NCI-H2227 treated with DMSO at 0.1 percent for 48 hours (cell line): ENCODE measurements at regions not wholly inside any gene's neighbourhood (a gene's known extent, or its start where the extent isn't known, plus 50 kb on each side); places are given as distances from the start of the nearest gene placed in this dataset.

Source experiments
- DNase-seq: peaks from one replicate; lab custom pipeline; 2025; lab: John Stamatoyannopoulos, UW

GRCh38 chr5:4196744-4197143 is 601.1 kb downstream of the IRX1 start:
- DNase-seq = no peak

- no peak for DNase-seq
These were observed 601.5 kb downstream of the IRX1 start for GRCh38 chr5:4197151-4197550.

DNA sequence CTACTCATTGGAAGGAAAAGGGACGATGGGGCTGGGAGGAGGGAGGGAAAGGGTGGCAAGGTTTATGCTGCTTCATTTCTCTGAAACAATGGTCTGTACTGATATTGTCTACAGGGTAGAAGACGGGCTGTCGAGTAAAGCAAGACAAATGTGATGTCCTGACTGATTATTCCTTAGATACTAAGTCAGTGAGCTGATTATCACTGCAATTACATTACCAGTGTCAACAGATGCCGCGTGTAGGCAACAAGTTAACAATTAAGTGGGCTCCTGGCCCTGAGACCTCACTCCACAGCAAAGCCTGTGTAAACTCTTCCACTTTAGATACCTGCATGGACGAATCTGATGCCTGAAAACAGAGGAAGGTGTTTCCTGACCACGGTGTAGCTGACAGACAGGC is 602.8 kb downstream of the IRX1 start:
- no peak for DNase-seq

DNA sequence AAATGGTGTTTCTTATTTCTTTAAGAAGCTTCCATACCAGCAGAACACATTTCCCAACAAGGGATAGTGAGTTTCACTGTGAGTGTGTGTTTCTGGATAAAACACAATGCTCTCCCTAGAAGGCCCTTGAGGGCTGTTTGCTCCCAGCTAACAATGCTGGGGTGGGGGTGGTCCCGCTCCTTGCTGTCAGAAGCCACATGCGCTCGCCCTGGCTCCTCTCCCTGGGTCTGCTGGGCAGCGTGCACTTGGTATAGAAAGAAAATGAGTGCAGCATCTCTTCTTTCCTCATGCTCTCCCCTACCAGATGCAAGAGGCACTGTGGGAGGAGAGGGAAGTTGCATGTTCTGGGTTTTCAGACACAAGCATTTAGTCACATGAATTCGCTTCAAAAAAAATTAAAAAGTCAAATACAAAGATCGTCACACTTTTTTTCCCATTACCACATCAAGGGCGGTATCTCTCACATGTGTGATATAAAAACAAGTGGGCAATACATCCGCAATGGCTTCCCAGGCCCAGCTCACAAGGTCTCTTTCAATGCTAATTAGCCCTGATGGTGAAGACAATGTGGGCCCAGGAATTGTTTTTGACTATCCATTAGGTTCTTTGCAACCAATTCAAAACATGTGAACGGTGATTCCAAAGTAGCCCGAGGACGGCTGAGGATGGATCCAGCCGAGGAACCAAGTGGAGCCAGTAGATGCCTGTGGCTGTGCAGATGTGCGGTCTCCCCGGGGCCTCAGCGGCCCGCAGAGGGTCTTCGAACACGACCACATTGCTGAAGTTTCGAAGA is 603.6 kb downstream of the IRX1 start:
- DNase-seq = no peak

- no peak for DNase-seq
These were observed 607.5 kb downstream of the IRX1 start for GRCh38 chr5:4203146-4203545.

DNA sequence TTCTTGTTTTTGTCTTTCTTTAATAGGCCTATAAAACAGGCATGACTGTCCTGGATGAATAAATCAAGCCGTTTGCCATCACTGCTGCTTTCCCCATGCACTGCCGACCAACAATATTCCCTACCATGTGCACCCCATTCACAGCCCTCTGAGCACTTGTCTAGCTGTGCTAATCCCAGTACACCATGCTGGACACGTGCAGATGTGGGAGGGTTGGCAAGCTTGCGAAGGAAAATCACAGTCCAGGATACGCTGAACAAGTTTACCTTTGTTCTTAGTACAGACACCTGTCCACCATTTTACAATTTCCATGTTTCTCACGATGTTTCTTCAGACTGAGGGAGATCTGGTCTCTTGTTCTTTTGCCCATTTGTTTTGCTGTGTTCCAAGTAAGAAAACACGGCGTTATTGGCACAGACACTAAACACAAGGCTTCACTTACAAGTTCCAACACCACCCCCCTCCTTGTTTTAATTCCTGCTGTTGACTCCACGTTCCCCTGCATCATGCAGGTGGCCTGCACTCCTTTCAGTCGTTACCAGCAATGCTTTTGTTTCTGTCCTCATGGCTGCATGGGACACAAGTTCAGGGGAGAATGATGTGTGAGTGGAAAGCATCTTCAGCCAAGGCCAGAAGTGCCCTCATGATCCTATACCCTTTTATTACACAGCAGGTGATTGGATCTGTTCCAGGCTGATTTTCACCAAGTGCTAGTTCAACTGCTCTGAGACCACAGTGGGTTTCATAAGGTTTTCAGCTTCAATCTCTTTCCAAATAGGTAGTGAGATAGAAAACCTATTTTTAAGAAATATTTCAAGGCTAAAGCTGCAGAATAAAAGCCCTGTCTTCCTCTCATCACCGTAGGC is 608.9 kb downstream of the IRX1 start:
- DNase-seq = no peak

DNA sequence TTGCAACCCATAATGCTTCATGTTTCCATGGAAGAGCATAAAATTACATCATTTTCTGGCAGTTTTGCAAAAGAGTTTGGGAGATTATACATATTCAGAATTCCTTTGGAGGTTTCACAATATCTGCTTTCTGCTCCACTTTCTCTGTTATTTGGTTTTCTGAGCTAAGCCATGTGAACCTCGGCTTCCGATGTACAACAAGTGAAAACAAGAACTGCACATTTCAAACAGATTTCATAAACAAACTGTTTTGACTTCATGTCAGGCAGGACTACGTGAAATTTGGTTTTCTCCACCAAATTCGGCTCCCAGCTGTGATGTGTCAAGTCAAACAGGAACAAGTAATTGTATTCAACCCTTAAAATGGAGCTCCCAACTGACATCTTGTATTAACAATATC is 609.8 kb downstream of the IRX1 start:
- DNase-seq = no peak

- DNase-seq = no peak
These were observed 610.5 kb downstream of the IRX1 start for GRCh38 chr5:4206127-4206526.

- DNase-seq = no peak
These were observed 611.9 kb downstream of the IRX1 start for GRCh38 chr5:4207486-4207885.

GRCh38 chr5:4208537-4208936 is 612.9 kb downstream of the IRX1 start:
- no peak for DNase-seq

GRCh38 chr5:4208996-4209395 is 613.4 kb downstream of the IRX1 start:
- no peak for DNase-seq

- no peak for DNase-seq
These were observed 616.6 kb downstream of the IRX1 start for GRCh38 chr5:4212071-4212739.

- DNase-seq = no peak
These were observed 617.6 kb downstream of the IRX1 start for GRCh38 chr5:4212981-4213819.

GRCh38 chr5:4215143-4215542 is 619.5 kb downstream of the IRX1 start:
- no peak for DNase-seq

DNA sequence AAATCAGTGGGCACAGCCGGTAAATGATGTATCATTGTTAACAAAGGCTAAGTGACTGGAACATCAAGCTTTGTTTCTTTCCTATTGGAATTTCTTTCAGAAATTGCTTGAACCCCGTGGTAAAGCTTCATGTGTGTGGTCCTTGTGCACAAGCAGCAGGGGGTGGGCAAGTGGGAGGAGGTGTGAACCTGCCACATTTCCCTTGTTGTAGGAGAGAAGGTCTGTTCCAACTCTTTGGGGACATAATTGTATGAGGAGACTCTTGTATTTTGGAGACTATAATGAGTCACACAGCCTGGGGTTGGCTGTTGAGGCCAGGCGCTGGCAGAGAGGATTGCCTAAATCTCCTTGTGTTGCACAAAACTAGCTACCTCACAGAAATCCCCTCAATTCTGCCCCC is 620.5 kb downstream of the IRX1 start:
- DNase-seq = no peak

- DNase-seq = no peak
These were observed 624.4 kb downstream of the IRX1 start for GRCh38 chr5:4220016-4220415.

GRCh38 chr5:4221048-4221447 is 625.4 kb downstream of the IRX1 start:
- no peak for DNase-seq

- no peak for DNase-seq
These were observed 626.5 kb downstream of the IRX1 start for GRCh38 chr5:4222147-4222546.

- DNase-seq = no peak
These were observed 627.2 kb downstream of the IRX1 start for GRCh38 chr5:4222821-4223220.

GRCh38 chr5:4225741-4226140 is 630.1 kb downstream of the IRX1 start:
- DNase-seq = no peak

GRCh38 chr5:4226565-4226964 is 630.9 kb downstream of the IRX1 start:
- no peak for DNase-seq

GRCh38 chr5:4228708-4229107 is 633.1 kb downstream of the IRX1 start:
- no peak for DNase-seq
